ENCODE measurements at regions not wholly inside any gene's neighbourhood (a gene's known extent, or its start where the extent isn't known, plus 50 kb on each side); places are given as distances from the start of the nearest gene placed in this dataset.

DNA sequence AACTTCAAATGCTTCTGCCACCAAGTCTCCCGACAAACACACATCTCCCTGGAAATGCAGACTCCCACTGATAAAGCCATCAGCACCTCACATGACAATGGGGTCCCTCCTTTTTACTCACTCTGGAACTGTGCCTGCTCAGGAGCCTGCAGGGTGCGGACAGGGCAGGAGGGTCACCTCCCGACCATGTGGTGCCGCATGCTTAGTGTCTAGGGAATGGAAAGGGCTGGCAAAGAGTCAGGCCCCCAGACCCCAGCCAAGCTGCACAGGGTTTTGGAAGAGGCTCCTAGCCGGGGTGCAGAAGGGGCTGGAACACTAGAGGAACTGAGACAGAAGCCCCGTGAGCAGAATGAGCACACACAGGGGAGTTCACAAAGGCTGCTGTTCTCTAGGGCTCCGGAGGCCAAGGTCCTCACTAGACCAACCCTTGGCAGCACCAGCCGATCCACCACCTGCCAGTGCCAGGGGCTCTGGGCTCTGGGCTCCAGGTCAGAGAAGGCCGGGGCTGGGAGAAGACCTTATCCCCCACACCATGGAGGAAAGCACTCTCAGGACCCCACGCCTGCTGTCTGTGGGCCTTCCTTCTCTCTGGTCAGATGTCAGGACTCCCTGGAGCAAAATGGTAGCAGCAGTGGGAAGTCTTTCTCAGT lies 125.1 kb upstream of the FGF3 start:
- Histone ChIP-seq H2AFZ (ENCODE audit: control insufficient read depth, low read depth, low read length) (no peak overlapping the region), H3K36me3 (ENCODE audit: control insufficient read depth in 2 of 2, insufficient read depth in 2 of 2, low read length in 1 of 2) (no peaks in the 10 kb centered on the region), H3K9ac (ENCODE audit: control insufficient read depth, insufficient read depth, low read length) (no peak overlapping the region), H3K27me3 (replicated peaks in 1 of 2; ENCODE audit: control insufficient read depth in 2 of 2, insufficient read depth in 2 of 2, low read length in 1 of 2) (no peaks in the 10 kb centered on the region; a peak in 2 of 4 replicates), H3K9me3 (replicated peaks; ENCODE audit: control insufficient read depth, insufficient read depth, low read length) (no peaks in the 10 kb centered on the region), H3K27ac (ENCODE audit: control insufficient read depth, insufficient read depth) (no peak overlapping the region), H3K4me2 (ENCODE audit: control insufficient read depth, insufficient read depth) (no peak overlapping the region), H3K79me2 (ENCODE audit: control insufficient read depth, insufficient read depth, low read length) (no peaks in the 10 kb centered on the region), H3K4me3 (no peak overlapping the region), H4K20me1 (ENCODE audit: control insufficient read depth, insufficient read depth) (no peaks in the 10 kb centered on the region), H3K4me1 (ENCODE audit: control insufficient read depth, insufficient read depth, low read length) (no peaks in the 10 kb centered on the region)
- whole genome bisulfite sequencing (ENCODE audit: insufficient coverage, insufficient replicate concordance, low lambda C conversion rate, missing lambda C conversion rate), result 17% methylated on average over 10 of the region's 10 CpGs
- FAIRE-seq, result no peak
- RAD21 ChIA-PET (ENCODE audit: unreplicated experiment), result no interaction called here
- BruUV-seq (replicated peaks), result no TSS peak
- ATAC-seq, result no peak
- in situ Hi-C loops (cut with MboI) (no loop called here), intact Hi-C loops (cut with micrococcal nuclease; ENCODE audit: unreplicated experiment) (no loop called here)
- DNase-seq (ENCODE audit: low read depth, low spot score), result no peak
- SMC1A ChIA-PET (ENCODE audit: uncharacterized antibody, unreplicated experiment), result no interaction called here
- TF ChIP-seq SRF (IDR thresholded peaks at IDR 0.05; ENCODE audit: low read depth in 2 of 2, low read length in 2 of 2) (no peak), RUNX3 (IDR thresholded peaks at IDR 0.05; ENCODE audit: low read length) (no peak), YY1 (IDR thresholded peaks at IDR 0.05; ENCODE audit: low read depth, low read length) (no peak), BCL11A (IDR thresholded peaks at IDR 0.05; ENCODE audit: low read depth, low read length) (no peak), PAX8 (IDR thresholded peaks at IDR 0.05) (no peak), BACH1 (IDR thresholded peaks at IDR 0.05; ENCODE audit: borderline replicate concordance) (no peak), RB1 (IDR thresholded peaks at IDR 0.05; ENCODE audit: borderline replicate concordance) (no peak), NFXL1 (IDR thresholded peaks at IDR 0.05; ENCODE audit: borderline replicate concordance) (no peak), NR2F1 (conservative IDR thresholded peaks at IDR 0.05) (no peak), ASH2L (IDR thresholded peaks at IDR 0.05; ENCODE audit: borderline replicate concordance, low read depth) (no peak), CHD4 (IDR thresholded peaks at IDR 0.05) (no peak), RAD51 (IDR thresholded peaks at IDR 0.05) (no peak), GATAD2B (conservative IDR thresholded peaks at IDR 0.05; ENCODE audit: low read depth) (no peak), FOS (IDR thresholded peaks at IDR 0.05; ENCODE audit: borderline replicate concordance, extremely low read depth, insufficient read length) (no peak), SUPT20H (IDR thresholded peaks at IDR 0.05; ENCODE audit: borderline replicate concordance, control insufficient read depth, low read depth, low read length) (no peak), EGR1 (IDR thresholded peaks at IDR 0.05; ENCODE audit: borderline replicate concordance in 1 of 2, low read depth in 2 of 2, low read length in 2 of 2) (no peak), CHD2 (IDR thresholded peaks at IDR 0.05; ENCODE audit: borderline replicate concordance, low read depth, low read length) (no peak)
- TF ChIP-seq, protein P1, sequence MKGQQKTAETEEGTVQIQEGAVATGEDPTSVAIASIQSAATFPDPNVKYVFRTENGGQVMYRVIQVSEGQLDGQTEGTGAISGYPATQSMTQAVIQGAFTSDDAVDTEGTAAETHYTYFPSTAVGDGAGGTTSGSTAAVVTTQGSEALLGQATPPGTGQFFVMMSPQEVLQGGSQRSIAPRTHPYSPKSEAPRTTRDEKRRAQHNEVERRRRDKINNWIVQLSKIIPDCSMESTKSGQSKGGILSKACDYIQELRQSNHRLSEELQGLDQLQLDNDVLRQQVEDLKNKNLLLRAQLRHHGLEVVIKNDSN (IDR thresholded peaks at IDR 0.05; ENCODE audit: borderline replicate concordance, extremely low read length, insufficient read depth, low read depth, low read length), result no peak
- TF ChIP-seq, protein P2, sequence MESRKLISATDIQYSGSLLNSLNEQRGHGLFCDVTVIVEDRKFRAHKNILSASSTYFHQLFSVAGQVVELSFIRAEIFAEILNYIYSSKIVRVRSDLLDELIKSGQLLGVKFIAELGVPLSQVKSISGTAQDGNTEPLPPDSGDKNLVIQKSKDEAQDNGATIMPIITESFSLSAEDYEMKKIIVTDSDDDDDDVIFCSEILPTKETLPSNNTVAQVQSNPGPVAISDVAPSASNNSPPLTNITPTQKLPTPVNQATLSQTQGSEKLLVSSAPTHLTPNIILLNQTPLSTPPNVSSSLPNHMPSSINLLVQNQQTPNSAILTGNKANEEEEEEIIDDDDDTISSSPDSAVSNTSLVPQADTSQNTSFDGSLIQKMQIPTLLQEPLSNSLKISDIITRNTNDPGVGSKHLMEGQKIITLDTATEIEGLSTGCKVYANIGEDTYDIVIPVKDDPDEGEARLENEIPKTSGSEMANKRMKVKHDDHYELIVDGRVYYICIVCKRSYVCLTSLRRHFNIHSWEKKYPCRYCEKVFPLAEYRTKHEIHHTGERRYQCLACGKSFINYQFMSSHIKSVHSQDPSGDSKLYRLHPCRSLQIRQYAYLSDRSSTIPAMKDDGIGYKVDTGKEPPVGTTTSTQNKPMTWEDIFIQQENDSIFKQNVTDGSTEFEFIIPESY (IDR thresholded peaks at IDR 0.05), result no peak
- POLR2A ChIA-PET, result no interaction called here
- CTCF ChIA-PET, result interaction anchor here (0.7 kb wide), 1 partner anchor 1514 kb away, joined by 3 read pairs; no protein-coding TSS in a partner anchor

All from GM12878 (cell line).